ENCODE measurements at regions not wholly inside any gene's neighbourhood (a gene's known extent, or its start where the extent isn't known, plus 50 kb on each side); places are given as distances from the start of the nearest gene placed in this dataset.
A peak's percentile ranks its signal among the peaks of the same experiment; 100 is the strongest.

DNA sequence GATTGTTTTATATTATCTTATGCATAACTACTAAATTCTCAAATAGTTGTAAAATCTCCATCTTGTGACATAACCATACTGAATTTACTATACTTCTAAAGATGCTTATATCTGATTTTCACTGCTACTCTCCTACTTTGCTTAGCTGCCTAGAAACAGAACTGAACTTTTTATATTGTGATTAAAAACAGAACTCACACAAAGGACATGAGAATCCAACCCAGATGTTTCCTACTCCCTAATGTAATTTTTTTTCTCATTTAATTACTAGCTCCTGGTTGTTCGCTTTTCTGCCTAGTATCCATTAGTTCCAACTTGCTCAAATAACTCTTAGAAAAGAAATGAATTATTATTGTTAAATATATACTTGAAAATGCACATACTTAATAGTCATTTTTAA lies 283.5 kb upstream of the ACTRT1 start:
- no peaks in the 10 kb centered on the region for H3K36me3 ChIP-seq (ENCODE audit: control insufficient read depth, insufficient read depth, low read length)
- no CpG with 5 or more reads among the region's 1 CpG for WGBS (ENCODE audit: insufficient coverage)
- no peaks in the 10 kb centered on the region for H3K4me1 ChIP-seq (ENCODE audit: control insufficient read depth, insufficient read depth, low read length)
- H3K9me3 ChIP-seq (replicated peaks; ENCODE audit: control insufficient read depth, low read depth, low read length), result no peaks in the 10 kb centered on the region
- H3K27ac ChIP-seq (ENCODE audit: low read length), result no peak overlapping the region
- peak; percentile 22 for DNase-seq
- no peak overlapping the region for H3K4me3 ChIP-seq (ENCODE audit: low read length)
- no peaks in the 10 kb centered on the region for H3K27me3 ChIP-seq (ENCODE audit: control insufficient read depth, insufficient read depth, low read length)

DNA sequence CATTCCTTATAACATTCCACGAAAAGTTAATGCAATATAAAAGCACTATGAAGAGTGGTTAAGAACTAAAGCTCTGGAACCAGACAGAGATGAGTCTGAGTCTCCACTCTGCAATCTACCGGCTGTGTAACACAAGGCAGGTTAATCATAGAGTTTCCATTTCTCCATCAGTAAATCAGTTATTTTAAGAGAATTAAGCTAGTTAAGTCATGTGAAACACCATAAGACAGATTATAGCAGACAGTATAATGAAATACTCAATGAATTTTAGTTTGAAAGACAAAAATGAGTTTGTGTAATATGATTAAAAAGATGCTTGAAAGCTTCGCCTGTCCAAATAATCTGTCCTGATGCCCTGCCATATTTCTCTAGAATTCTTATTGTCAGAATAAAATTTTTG lies 282.6 kb upstream of the ACTRT1 start:
- WGBS (ENCODE audit: insufficient coverage), result no CpG with 5 or more reads among the region's 3 CpGs
- Histone ChIP-seq H3K36me3 (ENCODE audit: control insufficient read depth, insufficient read depth, low read length) (no peaks in the 10 kb centered on the region), H3K4me1 (ENCODE audit: control insufficient read depth, insufficient read depth, low read length) (no peaks in the 10 kb centered on the region), H3K9me3 (replicated peaks; ENCODE audit: control insufficient read depth, low read depth, low read length) (no peaks in the 10 kb centered on the region), H3K4me3 (ENCODE audit: low read length) (no peak overlapping the region), H3K27ac (ENCODE audit: low read length) (no peak overlapping the region), H3K27me3 (ENCODE audit: control insufficient read depth, insufficient read depth, low read length) (no peaks in the 10 kb centered on the region)
- no peak for DNase-seq

DNA sequence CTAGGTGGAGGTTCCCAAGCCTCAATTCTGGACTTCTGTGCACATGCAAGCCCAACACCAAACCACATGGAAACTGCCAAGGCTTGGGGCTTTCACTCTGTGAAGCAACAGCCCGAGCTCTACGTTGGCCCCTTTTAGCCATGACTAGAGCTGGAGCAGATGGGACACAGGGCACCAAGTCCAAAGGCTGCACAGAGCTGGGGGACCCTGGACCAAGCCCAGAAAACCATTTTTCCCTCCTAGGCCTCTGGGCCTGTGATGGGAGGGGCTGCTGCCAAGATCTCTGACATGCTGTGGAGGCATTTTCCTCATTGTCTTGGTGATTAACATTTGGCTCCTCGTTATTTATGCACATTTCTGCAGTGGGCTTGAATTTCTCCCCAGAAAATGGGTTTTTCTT lies 258.7 kb upstream of the ACTRT1 start:
- Histone ChIP-seq H3K4me3 (ENCODE audit: low read length) (no peak overlapping the region), H3K9me3 (replicated peaks; ENCODE audit: control insufficient read depth, low read depth, low read length) (no peaks in the 10 kb centered on the region), H3K4me1 (ENCODE audit: control insufficient read depth, insufficient read depth, low read length) (no peaks in the 10 kb centered on the region), H3K27me3 (ENCODE audit: control insufficient read depth, insufficient read depth, low read length) (peaks cover 2% of the 10 kb centered on the region), H3K36me3 (ENCODE audit: control insufficient read depth, insufficient read depth, low read length) (no peaks in the 10 kb centered on the region), H3K27ac (ENCODE audit: low read length) (no peak overlapping the region)
- no peak for DNase-seq
- 56% methylated on average over 1 of the region's 3 CpGs for WGBS (ENCODE audit: insufficient coverage)

DNA sequence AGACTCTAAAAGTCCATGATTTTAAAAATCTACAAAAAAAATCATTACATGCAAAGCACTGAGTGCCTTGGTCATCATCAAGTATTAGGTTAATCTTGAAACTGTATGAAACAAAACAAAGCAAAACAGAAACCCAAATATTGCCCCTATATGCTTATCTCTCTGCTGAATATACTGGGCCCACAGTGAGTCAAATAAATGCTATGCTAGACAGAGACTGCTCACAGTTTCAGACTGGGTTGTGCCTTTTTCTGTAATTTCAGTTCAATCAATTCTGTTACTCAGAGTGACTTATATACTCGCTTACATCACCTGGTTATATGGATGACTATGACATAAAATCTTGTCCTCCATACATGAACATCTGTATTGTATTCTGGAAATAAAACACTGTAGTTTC lies 257.1 kb upstream of the ACTRT1 start:
- H3K9me3 ChIP-seq (replicated peaks; ENCODE audit: control insufficient read depth, low read depth, low read length), result no peaks in the 10 kb centered on the region
- WGBS (ENCODE audit: insufficient coverage), result no CpG with 5 or more reads among the region's 1 CpG
- DNase-seq, result no peak
- no peak overlapping the region for H3K4me3 ChIP-seq (ENCODE audit: low read length)
- no peaks in the 10 kb centered on the region for H3K4me1 ChIP-seq (ENCODE audit: control insufficient read depth, insufficient read depth, low read length)
- H3K36me3 ChIP-seq (ENCODE audit: control insufficient read depth, insufficient read depth, low read length), result no peaks in the 10 kb centered on the region
- H3K27me3 ChIP-seq (ENCODE audit: control insufficient read depth, insufficient read depth, low read length), result peaks cover 2% of the 10 kb centered on the region
- no peak overlapping the region for H3K27ac ChIP-seq (ENCODE audit: low read length)

DNA sequence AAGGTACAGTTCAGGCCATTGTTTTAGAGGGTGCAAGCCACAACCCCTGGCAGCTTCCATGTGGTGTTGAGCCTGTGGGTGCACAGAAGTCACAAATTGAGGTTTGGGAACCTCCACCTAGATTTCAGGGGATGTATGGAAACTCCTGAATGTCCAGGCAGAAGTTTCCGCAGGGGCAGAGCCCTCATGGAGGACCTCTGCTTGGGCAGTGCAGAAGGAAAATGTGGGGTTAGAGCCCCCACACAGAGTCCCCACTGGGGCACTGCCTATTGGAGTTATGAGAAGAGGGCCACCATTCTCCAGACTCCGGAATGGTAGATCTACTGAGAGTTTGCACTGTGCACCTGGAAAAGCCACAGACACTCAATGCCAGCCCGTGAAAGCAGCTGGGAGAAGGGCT lies 242.0 kb upstream of the ACTRT1 start:
- Histone ChIP-seq H3K4me3 (ENCODE audit: low read length) (no peak overlapping the region), H3K4me1 (ENCODE audit: control insufficient read depth, insufficient read depth, low read length) (no peaks in the 10 kb centered on the region), H3K36me3 (ENCODE audit: control insufficient read depth, insufficient read depth, low read length) (no peaks in the 10 kb centered on the region), H3K27me3 (ENCODE audit: control insufficient read depth, insufficient read depth, low read length) (no peaks in the 10 kb centered on the region), H3K27ac (ENCODE audit: low read length) (no peak overlapping the region), H3K9me3 (replicated peaks; ENCODE audit: control insufficient read depth, low read depth, low read length) (no peaks in the 10 kb centered on the region)
- WGBS (ENCODE audit: insufficient coverage), result 86% methylated on average over 3 of the region's 3 CpGs
- no peak for DNase-seq

DNA sequence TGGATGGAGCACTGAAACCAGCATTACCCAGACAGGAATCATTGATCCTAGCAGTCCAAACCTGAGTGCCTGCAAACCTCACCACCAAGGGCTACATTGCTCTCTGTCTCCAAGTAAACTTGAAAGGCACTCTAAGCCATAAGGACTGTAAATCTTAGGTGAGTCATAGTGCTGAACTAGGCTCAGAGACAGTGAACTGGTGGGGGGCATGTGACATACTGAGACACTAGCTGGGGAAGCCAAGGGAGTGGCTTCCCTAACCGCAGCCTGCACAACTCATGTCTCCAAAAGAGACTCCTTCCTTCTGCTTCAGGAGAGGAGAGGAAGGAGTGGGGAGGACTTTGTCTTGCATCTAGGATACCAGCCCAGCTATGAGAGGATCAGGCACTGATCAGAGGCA lies 235.5 kb upstream of the ACTRT1 start:
- no peaks in the 10 kb centered on the region for H3K4me1 ChIP-seq (ENCODE audit: control insufficient read depth, insufficient read depth, low read length)
- no peaks in the 10 kb centered on the region for H3K36me3 ChIP-seq (ENCODE audit: control insufficient read depth, insufficient read depth, low read length)
- DNase-seq, result no peak
- H3K4me3 ChIP-seq (ENCODE audit: low read length), result no peak overlapping the region
- no CpG with 5 or more reads among the region's 1 CpG for WGBS (ENCODE audit: insufficient coverage)
- no peaks in the 10 kb centered on the region for H3K27me3 ChIP-seq (ENCODE audit: control insufficient read depth, insufficient read depth, low read length)
- peaks cover 2% of the 10 kb centered on the region for H3K9me3 ChIP-seq (replicated peaks; ENCODE audit: control insufficient read depth, low read depth, low read length)
- no peak overlapping the region for H3K27ac ChIP-seq (ENCODE audit: low read length)

DNA sequence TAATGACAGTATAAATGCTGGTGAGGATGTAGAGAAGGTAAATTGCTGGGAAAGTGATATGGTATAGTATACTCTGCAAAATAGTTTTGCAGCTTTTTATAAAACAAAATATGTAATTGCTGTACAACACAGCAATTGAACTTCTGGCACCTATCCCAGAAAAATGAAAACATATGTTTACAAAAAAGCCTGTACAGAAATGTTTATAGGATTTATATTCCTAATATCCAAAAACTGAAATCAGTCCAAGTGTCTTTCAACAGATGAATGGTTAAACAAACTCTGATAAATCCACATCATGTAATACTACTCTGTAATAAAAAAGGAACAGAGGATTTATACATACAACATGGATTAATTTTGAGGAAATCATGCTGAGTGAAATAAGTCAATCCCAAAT lies 198.4 kb upstream of the ACTRT1 start:
- Histone ChIP-seq H3K4me1 (ENCODE audit: control insufficient read depth, insufficient read depth, low read length) (no peaks in the 10 kb centered on the region), H3K9me3 (replicated peaks; ENCODE audit: control insufficient read depth, low read depth, low read length) (no peaks in the 10 kb centered on the region), H3K27ac (ENCODE audit: low read length) (no peak overlapping the region), H3K4me3 (ENCODE audit: low read length) (no peak overlapping the region), H3K27me3 (ENCODE audit: control insufficient read depth, insufficient read depth, low read length) (no peaks in the 10 kb centered on the region), H3K36me3 (ENCODE audit: control insufficient read depth, insufficient read depth, low read length) (no peaks in the 10 kb centered on the region)
- peak; percentile 66 for DNase-seq

DNA sequence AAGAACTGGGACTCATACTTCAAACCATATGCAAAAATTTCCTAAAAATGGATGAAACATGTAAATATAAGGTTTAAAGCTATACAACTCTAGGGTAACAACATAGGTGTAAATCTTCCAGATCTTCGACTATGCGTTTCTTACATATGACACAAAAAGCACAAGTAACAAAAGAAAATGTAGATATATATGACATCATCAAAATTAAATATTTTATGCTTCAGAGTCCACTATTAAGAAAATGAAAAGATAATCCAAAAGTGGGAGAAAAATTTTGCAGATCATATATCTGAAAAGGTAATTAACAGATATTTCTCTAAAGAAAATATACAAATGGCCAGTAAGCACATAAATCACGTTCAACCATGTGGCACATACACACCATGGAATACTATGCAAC lies 164.2 kb upstream of the ACTRT1 start:
- no peak overlapping the region for H3K4me3 ChIP-seq (ENCODE audit: low read length)
- no peak for DNase-seq
- no peaks in the 10 kb centered on the region for H3K27me3 ChIP-seq (ENCODE audit: control insufficient read depth, insufficient read depth, low read length)
- no peaks in the 10 kb centered on the region for H3K36me3 ChIP-seq (ENCODE audit: control insufficient read depth, insufficient read depth, low read length)
- H3K27ac ChIP-seq (ENCODE audit: low read length), result no peak overlapping the region
- no peaks in the 10 kb centered on the region for H3K9me3 ChIP-seq (replicated peaks; ENCODE audit: control insufficient read depth, low read depth, low read length)
- H3K4me1 ChIP-seq (ENCODE audit: control insufficient read depth, insufficient read depth, low read length), result no peaks in the 10 kb centered on the region
- no CpG with 5 or more reads among the region's 3 CpGs for WGBS (ENCODE audit: insufficient coverage)

DNA sequence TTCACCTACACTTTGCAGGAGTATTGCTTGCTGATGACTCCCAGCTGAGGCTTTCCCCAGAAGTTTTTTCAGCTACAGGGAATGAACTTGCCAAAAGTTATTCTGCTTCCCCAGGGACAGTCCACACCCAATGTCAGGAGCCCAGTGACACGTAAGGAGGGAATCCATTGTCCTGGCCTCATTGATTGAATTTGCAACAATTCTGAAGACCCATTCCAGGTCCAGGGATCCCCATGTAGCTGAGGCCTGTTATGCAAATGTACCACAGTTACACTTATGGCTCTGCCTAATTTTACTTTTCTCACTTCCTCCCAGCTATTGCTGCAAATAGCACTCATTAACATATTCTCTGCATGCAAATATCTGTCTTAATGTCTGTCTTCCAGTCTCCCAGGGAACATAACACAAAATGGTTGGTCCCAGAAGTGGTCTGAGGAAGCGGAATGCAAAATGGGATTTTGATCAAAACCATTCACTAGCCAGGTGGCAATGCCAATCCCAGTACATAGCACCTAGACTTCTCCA lies 113.7 kb upstream of the ACTRT1 start:
- Histone ChIP-seq H3K36me3 (ENCODE audit: control insufficient read depth, insufficient read depth, low read length) (no peaks in the 10 kb centered on the region), H3K9me3 (replicated peaks; ENCODE audit: control insufficient read depth, low read depth, low read length) (peaks cover 2% of the 10 kb centered on the region), H3K4me1 (ENCODE audit: control insufficient read depth, insufficient read depth, low read length) (no peaks in the 10 kb centered on the region), H3K4me3 (ENCODE audit: low read length) (no peak overlapping the region), H3K27me3 (ENCODE audit: control insufficient read depth, insufficient read depth, low read length) (no peaks in the 10 kb centered on the region), H3K27ac (ENCODE audit: low read length) (no peak overlapping the region)
- WGBS (ENCODE audit: insufficient coverage), result 43% methylated on average over 1 of the region's 2 CpGs
- no peak for DNase-seq

DNA sequence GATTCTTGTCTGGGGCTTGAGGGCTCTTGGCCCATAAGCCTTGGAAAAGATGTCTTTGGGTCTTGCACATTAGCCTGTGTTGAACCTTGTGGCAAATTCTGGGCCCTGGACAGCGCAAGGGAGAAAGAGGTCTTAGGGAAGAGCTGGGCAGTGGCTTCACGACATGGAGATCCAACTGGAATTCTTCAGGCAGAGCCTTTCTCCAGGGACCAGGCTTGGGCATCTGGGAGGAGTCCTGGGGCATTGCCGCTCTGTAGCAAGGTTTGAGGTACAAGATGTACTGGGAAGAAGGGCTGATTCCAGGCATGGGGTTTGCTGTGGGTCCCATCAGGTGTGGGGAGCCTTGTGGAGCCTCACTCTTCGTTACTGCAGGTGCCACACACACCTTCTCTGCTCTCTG lies 104.0 kb upstream of the ACTRT1 start:
- no peak for DNase-seq
- no peaks in the 10 kb centered on the region for H3K36me3 ChIP-seq (ENCODE audit: control insufficient read depth, insufficient read depth, low read length)
- no peaks in the 10 kb centered on the region for H3K27me3 ChIP-seq (ENCODE audit: control insufficient read depth, insufficient read depth, low read length)
- H3K4me1 ChIP-seq (ENCODE audit: control insufficient read depth, insufficient read depth, low read length), result no peaks in the 10 kb centered on the region
- H3K4me3 ChIP-seq (ENCODE audit: low read length), result no peak overlapping the region
- no peak overlapping the region for H3K27ac ChIP-seq (ENCODE audit: low read length)
- peaks cover 12% of the 10 kb centered on the region for H3K9me3 ChIP-seq (replicated peaks; ENCODE audit: control insufficient read depth, low read depth, low read length)
- WGBS (ENCODE audit: insufficient coverage), result 50% methylated on average over 2 of the region's 4 CpGs

DNA sequence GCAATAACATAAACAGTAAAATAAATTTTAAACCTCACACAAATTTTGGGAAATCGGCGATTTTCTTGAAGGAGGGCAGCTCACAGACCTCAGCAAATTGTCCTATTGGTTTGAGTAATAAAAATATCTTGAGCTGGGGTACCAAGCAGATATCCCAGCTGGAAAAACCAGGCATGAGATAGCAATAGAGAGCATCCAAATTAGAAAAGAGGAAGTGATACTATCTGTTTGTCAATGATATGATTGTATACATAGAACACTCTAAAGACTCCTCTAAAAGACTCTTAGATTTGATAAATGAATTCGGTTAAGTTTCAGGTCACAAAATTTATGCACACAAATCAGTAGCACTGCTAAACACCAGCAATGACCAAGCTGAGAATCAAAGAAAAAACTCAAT lies 90.5 kb upstream of the ACTRT1 start:
- Histone ChIP-seq H3K36me3 (ENCODE audit: control insufficient read depth, insufficient read depth, low read length) (no peaks in the 10 kb centered on the region), H3K27ac (ENCODE audit: low read length) (no peak overlapping the region), H3K9me3 (replicated peaks; ENCODE audit: control insufficient read depth, low read depth, low read length) (no peaks in the 10 kb centered on the region), H3K4me1 (ENCODE audit: control insufficient read depth, insufficient read depth, low read length) (no peaks in the 10 kb centered on the region), H3K27me3 (ENCODE audit: control insufficient read depth, insufficient read depth, low read length) (no peaks in the 10 kb centered on the region), H3K4me3 (ENCODE audit: low read length) (no peak overlapping the region)
- WGBS (ENCODE audit: insufficient coverage), result no CpG with 5 or more reads among the region's 3 CpGs
- no peak for DNase-seq
